Upper lobe of left lung (tissue), 4 donors: ENCODE measurements at regions not wholly inside any gene's neighbourhood (a gene's known extent, or its start where the extent isn't known, plus 50 kb on each side); places are given as distances from the start of the nearest gene placed in this dataset.

ENCODE experiments used
- CTCF ChIP-seq, 6 experiments: fragments of 450-650 bp in 4 of 6; fragments of 200-600 bp in 2 of 6; sonication (generic) in 2 of 6; IDR thresholded peaks; one replicate each; pipeline ENCODE4 v1.5.1; 2016 to 2019; ENCODE audit warnings: antibody characterized with exemption in 6 of 6
- POLR2A ChIP-seq, 4 donors: fragments of 450-650 bp; IDR thresholded peaks; one replicate each; pipeline ENCODE4 v1.5.1; 2016 to 2017; ENCODE audit warnings: antibody characterized with exemption in 4 of 4, mild to moderate bottlenecking in 2 of 4

GRCh38 chr2:56898986-56899385 lies 715.2 kb downstream of the CCDC85A start:
- TF ChIP-seq POLR2A (IDR thresholded peaks at IDR 0.05), result no peak
- no peak for TF ChIP-seq CTCF (IDR thresholded peaks at IDR 0.05)
